IMR-90 (cell line): ENCODE measurements at regions not wholly inside any gene's neighbourhood (a gene's known extent, or its start where the extent isn't known, plus 50 kb on each side); places are given as distances from the start of the nearest gene placed in this dataset.

ENCODE experiments used
- ATAC-seq: fragments of 200-7000 bp; cut with Tn5 transposase; 2 replicates; pipeline ENCODE4 v1.9.1; 2020; ENCODE audit warnings: low read depth, mild to moderate bottlenecking, moderate library complexity
- BruUV-seq: library from RNA; stranded (reverse); fragments of 400-500 nt; replicated peaks from 2 replicates; lab custom pipeline; 2021; lab: Mats Ljungman, UMichigan
- CTCF ChIA-PET: fragments of 300-600 bp; formaldehyde crosslinking; extraction: SDS; loops from one replicate; lab custom pipeline; 2021; ENCODE audit warnings: antibody characterized with exemption; lab: Yijun Ruan, JAX
- POLR2A ChIA-PET: fragments of 300-600 bp; sonication (Branson Sonifier 250); formaldehyde crosslinking; loops from one replicate; lab custom pipeline; 2022; ENCODE audit warnings: antibody characterized with exemption; ENCODE audit not compliant: unreplicated experiment; lab: Charles Lee
- DNase-seq: peaks from one replicate; pipeline ENCODE4 v3.0.0; 2013
- H2AFZ ChIP-seq: replicated peaks from 2 replicates; pipeline ENCODE3; 2013; ENCODE audit warnings: low read length, mild to moderate bottlenecking; ENCODE audit not compliant: poor library complexity
- H2AK5ac ChIP-seq: 2 replicates; pipeline ENCODE4 v1.6.1; 2013; ENCODE audit warnings: low read depth, low read length, inconsistent platforms
- H2AK9ac ChIP-seq: replicated peaks from 2 replicates; pipeline ENCODE3; 2013; ENCODE audit warnings: mild to moderate bottlenecking, low read depth, low read length, moderate library complexity; ENCODE audit not compliant: poor library complexity
- H2BK120ac ChIP-seq: 2 replicates; pipeline ENCODE4 v1.6.1; 2013; ENCODE audit warnings: low read depth, low read length, inconsistent platforms
- H2BK15ac ChIP-seq: 3 replicates; pipeline ENCODE4 v1.6.1; 2013; ENCODE audit warnings: low read depth, low read length, inconsistent platforms
- H2BK20ac ChIP-seq: 2 replicates; pipeline ENCODE4 v1.6.1; 2013; ENCODE audit warnings: low read depth, mild to moderate bottlenecking, inconsistent platforms, low read length, moderate library complexity
- H2BK5ac ChIP-seq: 2 replicates; pipeline ENCODE4 v1.6.1; 2013; ENCODE audit warnings: mild to moderate bottlenecking, low read depth, low read length, inconsistent platforms; ENCODE audit not compliant: poor library complexity, severe bottlenecking
- H3K14ac ChIP-seq: replicated peaks from 2 replicates; pipeline ENCODE4 v1.6.1; 2013; ENCODE audit warnings: low read depth, low read length, inconsistent platforms
- H3K18ac ChIP-seq: 2 replicates; pipeline ENCODE4 v1.6.1; 2013; ENCODE audit warnings: low read depth, low read length, control low read depth
- H3K23ac ChIP-seq: 2 replicates; pipeline ENCODE4 v1.6.1; 2013; ENCODE audit warnings: low read depth, low read length, inconsistent platforms
- H3K27ac ChIP-seq: 2 replicates; pipeline ENCODE4 v1.5.1; 2013; ENCODE audit warnings: mild to moderate bottlenecking, control low read depth, low read length; ENCODE audit not compliant: insufficient read depth
- H3K27me3 ChIP-seq: 2 replicates; pipeline ENCODE4 v1.6.1; 2013; ENCODE audit warnings: low read length; ENCODE audit not compliant: control insufficient read depth, insufficient read depth
- H3K36me3 ChIP-seq: 2 replicates; pipeline ENCODE4 v1.6.1; 2013; ENCODE audit warnings: low read length, mixed read lengths; ENCODE audit not compliant: control insufficient read depth, insufficient read depth
- H3K4ac ChIP-seq: 2 replicates; pipeline ENCODE4 v1.6.1; 2013; ENCODE audit warnings: low read depth, low read length, inconsistent platforms
- H3K4me1 ChIP-seq: 2 replicates; pipeline ENCODE4 v1.6.1; 2013; ENCODE audit warnings: low read length, mixed read lengths; ENCODE audit not compliant: control insufficient read depth, insufficient read depth
- H3K4me2 ChIP-seq: 2 replicates; pipeline ENCODE4 v1.6.1; 2013; ENCODE audit warnings: low read depth, mild to moderate bottlenecking, control low read depth, low read length, moderate library complexity
- H3K4me3 ChIP-seq: 2 replicates; pipeline ENCODE4 v1.5.1; 2013; ENCODE audit warnings: low read depth, mild to moderate bottlenecking, control low read depth, low read length, moderate library complexity; ENCODE audit not compliant: insufficient read depth
- H3K56ac ChIP-seq: 2 replicates; pipeline ENCODE4 v1.6.1; 2013; ENCODE audit warnings: low read length, inconsistent platforms; ENCODE audit not compliant: insufficient read depth; ENCODE audit errors: extremely low read depth
- H3K79me1 ChIP-seq, 2 experiments: 2 replicates each; pipeline ENCODE4 v1.6.1; 2013; ENCODE audit warnings: low read length in 2 of 2, inconsistent platforms in 1 of 2, low read depth in 1 of 2
- H3K9ac ChIP-seq: 2 replicates; pipeline ENCODE4 v1.6.1; 2013; ENCODE audit warnings: low read depth, low read length, control low read depth
- H3K9me1 ChIP-seq: 2 replicates; pipeline ENCODE4 v1.6.1; 2013; ENCODE audit warnings: low read length, inconsistent platforms; ENCODE audit not compliant: insufficient read depth
- H3K9me3 ChIP-seq: 2 replicates; pipeline ENCODE4 v1.6.1; 2013; ENCODE audit warnings: low read length; ENCODE audit not compliant: control insufficient read depth, insufficient read depth
- H4K20me1 ChIP-seq: 2 replicates; pipeline ENCODE4 v1.6.1; 2013; ENCODE audit warnings: low read length, inconsistent platforms; ENCODE audit not compliant: insufficient read depth
- H4K5ac ChIP-seq: 2 replicates; pipeline ENCODE4 v1.6.1; 2013; ENCODE audit warnings: mild to moderate bottlenecking, low read depth, low read length, control low read depth
- H4K8ac ChIP-seq, 2 experiments: 2 replicates each; pipeline ENCODE4 v1.6.1; 2013; ENCODE audit warnings: low read depth in 2 of 2, low read length in 2 of 2, control low read depth in 1 of 2, inconsistent platforms in 1 of 2
- H4K91ac ChIP-seq: 2 replicates; pipeline ENCODE4 v1.6.1; 2013; ENCODE audit warnings: low read depth, low read length, inconsistent platforms; ENCODE audit not compliant: insufficient read depth
- BHLHE40 ChIP-seq: fragments of 150-350 bp; IDR thresholded peaks from 2 replicates; pipeline ENCODE4 v1.6.1; 2016; ENCODE audit warnings: mild to moderate bottlenecking, low read depth, low read length
- CEBPB ChIP-seq: IDR thresholded peaks from 2 replicates; pipeline ENCODE4 v1.6.1; 2012; ENCODE audit warnings: low read depth, low read length, improper control_type of control experiment
- CHD1 ChIP-seq: IDR thresholded peaks from 2 replicates; pipeline ENCODE4 v1.6.1; 2012; ENCODE audit warnings: low read depth, low read length, improper control_type of control experiment
- FOS ChIP-seq: fragments of 150-350 bp; IDR thresholded peaks from 2 replicates; pipeline ENCODE4 v1.6.1; 2016; ENCODE audit warnings: low read depth, low read length
- MAFK ChIP-seq: IDR thresholded peaks from 2 replicates; pipeline ENCODE4 v1.6.1; 2012; ENCODE audit warnings: low read depth, low read length, improper control_type of control experiment
- MAZ ChIP-seq: IDR thresholded peaks from 2 replicates; pipeline ENCODE4 v1.6.1; 2012; ENCODE audit warnings: low read depth, mild to moderate bottlenecking, low read length, improper control_type of control experiment, moderate library complexity, borderline replicate concordance
- MXI1 ChIP-seq: IDR thresholded peaks from 2 replicates; pipeline ENCODE4 v1.6.1; 2012; ENCODE audit warnings: low read depth, mild to moderate bottlenecking, low read length, moderate library complexity, borderline replicate concordance
- NFE2L2 ChIP-seq: fragments of 150-350 bp; IDR thresholded peaks from 2 replicates; pipeline ENCODE4 v1.6.1; 2016; ENCODE audit warnings: low read depth, mild to moderate bottlenecking, low read length
- RAD21 ChIP-seq: IDR thresholded peaks from 2 replicates; pipeline ENCODE4 v1.6.1; 2012; ENCODE audit warnings: low read length, improper control_type of control experiment
- RCOR1 ChIP-seq: IDR thresholded peaks from 2 replicates; pipeline ENCODE4 v1.6.1; 2012; ENCODE audit warnings: mild to moderate bottlenecking, low read length, improper control_type of control experiment; ENCODE audit not compliant: insufficient replicate concordance
- WGBS, 2 experiments: methylation state at CpG; one replicate each; pipeline versions ENCODE4 v1.1.5 to v1.1.7; 2013; ENCODE audit warnings: missing lambda C conversion rate in 2 of 2; ENCODE audit not compliant: insufficient read length in 1 of 2; ENCODE audit errors: extremely low coverage in 2 of 2; 5-methylcytosine and 5-hydroxymethylcytosine counted together
- dilution Hi-C: fragments of 300-500 bp; cut with HindIII; formaldehyde crosslinking; loops from one replicate; pipeline ENCODE4 v1.14.3; 2018; ENCODE audit warnings: low sequenced_read_pairs; ENCODE audit not compliant: unreplicated experiment
- in situ Hi-C: fragments of 300-500 bp; cut with MboI; formaldehyde crosslinking; loops from 3 replicates; pipeline ENCODE4 v1.14.3; 2019; ENCODE audit warnings: low sequenced_read_pairs, inconsistent platforms, mixed read lengths
- intact Hi-C: fragments of 100-400 bp; cut with micrococcal nuclease; formaldehyde crosslinking; loops from 2 replicates; pipeline ENCODE4 v1.10.0; 2022
- TF ChIP-seq, protein P1 (sequence below): fragments of 150-350 bp; IDR thresholded peaks from 2 replicates; pipeline ENCODE4 v1.6.1; 2017; ENCODE audit warnings: mild to moderate bottlenecking, antibody characterized with exemption, low read length, low read depth
- TF ChIP-seq, protein P2 (sequence below): conservative IDR thresholded peaks from 2 replicates; pipeline ENCODE4 v1.5.1; 2012; ENCODE audit warnings: mild to moderate bottlenecking, low read depth, low read length, improper control_type of control experiment

DNA sequence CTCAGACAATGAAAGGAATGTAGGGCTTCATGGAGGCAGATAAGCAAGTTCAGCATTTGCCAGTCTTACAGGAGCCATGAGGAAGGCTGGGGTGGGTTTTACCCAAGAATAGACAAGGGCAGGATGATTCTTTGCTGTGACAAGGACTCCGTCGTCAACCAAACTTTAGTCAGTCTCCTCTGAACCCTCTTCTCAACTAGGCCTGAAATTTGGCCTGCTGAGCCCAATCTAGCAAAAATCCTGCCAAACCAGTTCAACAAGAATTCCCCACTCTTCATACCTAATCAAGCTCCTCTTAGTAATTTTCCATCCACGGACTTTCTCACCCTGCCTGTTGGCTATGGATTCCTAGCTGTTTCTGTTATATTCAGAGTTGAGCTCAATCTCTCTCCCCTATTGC is 280.5 kb downstream of the TBL1XR1 start (continued):
- TF ChIP-seq, protein P1, sequence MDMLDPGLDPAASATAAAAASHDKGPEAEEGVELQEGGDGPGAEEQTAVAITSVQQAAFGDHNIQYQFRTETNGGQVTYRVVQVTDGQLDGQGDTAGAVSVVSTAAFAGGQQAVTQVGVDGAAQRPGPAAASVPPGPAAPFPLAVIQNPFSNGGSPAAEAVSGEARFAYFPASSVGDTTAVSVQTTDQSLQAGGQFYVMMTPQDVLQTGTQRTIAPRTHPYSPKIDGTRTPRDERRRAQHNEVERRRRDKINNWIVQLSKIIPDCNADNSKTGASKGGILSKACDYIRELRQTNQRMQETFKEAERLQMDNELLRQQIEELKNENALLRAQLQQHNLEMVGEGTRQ, result no peak
- TF ChIP-seq FOS (no peak), NFE2L2 (no peak), MAFK (no peak)

DNA sequence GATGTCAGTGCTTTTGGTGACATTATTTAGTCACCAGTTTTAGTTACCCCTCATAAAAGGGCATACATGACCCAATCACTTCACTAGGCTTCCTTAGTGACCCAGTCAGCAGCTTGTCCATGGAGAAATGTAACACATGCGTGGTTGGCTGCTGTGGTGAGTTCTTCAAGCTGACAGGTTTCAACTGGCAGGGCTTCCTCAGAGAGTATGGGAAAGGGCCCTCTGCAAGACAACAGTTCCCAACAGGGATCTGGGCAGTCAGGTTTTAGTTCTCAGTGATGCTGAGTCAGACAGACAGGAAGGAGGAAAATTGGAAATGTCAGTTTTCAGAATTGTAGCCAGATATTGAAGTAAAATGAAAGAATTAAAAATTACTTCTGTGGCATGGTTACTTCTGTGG is 282.5 kb downstream of the TBL1XR1 start:
- H3K9me1 ChIP-seq, result no peaks in the 10 kb centered on the region
- no peak overlapping the region for H2BK15ac ChIP-seq
- H3K27me3 ChIP-seq, result no peaks in the 10 kb centered on the region
- dilution Hi-C loops (no loop called here), intact Hi-C loops (no loop called here), in situ Hi-C loops (no loop called here)
- H2AFZ ChIP-seq, result no peak overlapping the region
- H2BK120ac ChIP-seq, result no peak overlapping the region
- TF ChIP-seq BHLHE40, result no peak
- TF ChIP-seq CEBPB, result no peak
- TF ChIP-seq NFE2L2, result no peak
- no peak for TF ChIP-seq MXI1
- TF ChIP-seq RCOR1, result no peak
- TF ChIP-seq, protein P2, sequence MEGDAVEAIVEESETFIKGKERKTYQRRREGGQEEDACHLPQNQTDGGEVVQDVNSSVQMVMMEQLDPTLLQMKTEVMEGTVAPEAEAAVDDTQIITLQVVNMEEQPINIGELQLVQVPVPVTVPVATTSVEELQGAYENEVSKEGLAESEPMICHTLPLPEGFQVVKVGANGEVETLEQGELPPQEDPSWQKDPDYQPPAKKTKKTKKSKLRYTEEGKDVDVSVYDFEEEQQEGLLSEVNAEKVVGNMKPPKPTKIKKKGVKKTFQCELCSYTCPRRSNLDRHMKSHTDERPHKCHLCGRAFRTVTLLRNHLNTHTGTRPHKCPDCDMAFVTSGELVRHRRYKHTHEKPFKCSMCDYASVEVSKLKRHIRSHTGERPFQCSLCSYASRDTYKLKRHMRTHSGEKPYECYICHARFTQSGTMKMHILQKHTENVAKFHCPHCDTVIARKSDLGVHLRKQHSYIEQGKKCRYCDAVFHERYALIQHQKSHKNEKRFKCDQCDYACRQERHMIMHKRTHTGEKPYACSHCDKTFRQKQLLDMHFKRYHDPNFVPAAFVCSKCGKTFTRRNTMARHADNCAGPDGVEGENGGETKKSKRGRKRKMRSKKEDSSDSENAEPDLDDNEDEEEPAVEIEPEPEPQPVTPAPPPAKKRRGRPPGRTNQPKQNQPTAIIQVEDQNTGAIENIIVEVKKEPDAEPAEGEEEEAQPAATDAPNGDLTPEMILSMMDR, result no peak
- TF ChIP-seq MAZ, result no peak
- no peak for TF ChIP-seq FOS
- no peak for TF ChIP-seq CHD1
- TF ChIP-seq, protein P1, result no peak
- TF ChIP-seq RAD21, result no peak
- H3K23ac ChIP-seq, result no peak overlapping the region
- H2BK20ac ChIP-seq, result no peak overlapping the region
- no peaks in the 10 kb centered on the region for H3K36me3 ChIP-seq
- ChIA-PET CTCF (no interaction called here), POLR2A (no interaction called here)
- no peak overlapping the region for H3K14ac ChIP-seq
- no peak for DNase-seq
- H2AK9ac ChIP-seq, result no peak overlapping the region
- no peak overlapping the region for H4K8ac ChIP-seq
- H3K79me1 ChIP-seq, result no peaks in the 10 kb centered on the region
- no peak overlapping the region for H3K4me2 ChIP-seq
- no TSS peak for BruUV-seq
- no peak overlapping the region for H3K4ac ChIP-seq
- H2BK5ac ChIP-seq, result no peak overlapping the region
- no peak overlapping the region for H3K18ac ChIP-seq
- no peaks in the 10 kb centered on the region for H3K9me3 ChIP-seq
- H4K5ac ChIP-seq, result no peak overlapping the region
- H2AK5ac ChIP-seq, result no peak overlapping the region
- no peak overlapping the region for H3K9ac ChIP-seq
- H4K20me1 ChIP-seq, result no peaks in the 10 kb centered on the region
- H3K56ac ChIP-seq, result no peak overlapping the region
- no peak overlapping the region for H3K4me3 ChIP-seq
- no peaks in the 10 kb centered on the region for H3K4me1 ChIP-seq
- ATAC-seq, result no peak
- H3K27ac ChIP-seq, result no peak overlapping the region
- WGBS, 2 experiments, result no CpG with 5 or more reads among the region's 1 CpG
- H4K91ac ChIP-seq, result no peak overlapping the region
